ENCODE measurements at regions not wholly inside any gene's neighbourhood (a gene's known extent, or its start where the extent isn't known, plus 50 kb on each side); places are given as distances from the start of the nearest gene placed in this dataset.

DNA sequence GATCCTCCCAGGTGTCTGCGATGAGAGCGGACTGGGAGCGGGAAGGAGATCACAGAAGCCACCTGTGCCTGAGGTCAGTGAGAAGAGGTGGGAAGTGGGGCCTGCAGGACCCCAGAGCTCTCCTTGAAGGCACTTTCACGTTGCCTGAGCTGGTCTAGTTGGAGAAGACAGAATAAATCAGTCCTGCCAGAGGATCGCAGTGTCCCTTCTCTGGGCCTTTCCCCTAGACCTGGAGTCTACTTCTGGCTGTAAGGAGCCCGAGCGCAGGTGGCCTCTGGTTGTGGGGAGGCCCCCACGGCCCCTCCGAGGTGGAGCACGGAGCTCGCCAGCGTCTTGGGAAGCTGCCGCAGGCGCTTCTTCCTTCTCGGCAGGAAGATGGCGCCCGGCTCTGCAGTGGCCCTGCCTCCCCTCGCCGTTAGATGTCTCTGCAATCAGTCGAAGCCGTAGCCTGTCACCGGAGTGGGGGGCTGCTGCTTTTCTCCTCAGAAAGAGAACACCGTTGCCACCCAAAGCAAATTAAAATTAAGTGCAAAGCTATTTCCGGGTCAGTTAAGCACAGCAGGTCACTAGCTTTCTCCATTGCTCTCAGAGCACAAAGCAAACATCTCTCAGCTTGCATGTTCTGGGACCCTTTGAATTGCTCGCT, 212.0 kb upstream of the MYT1L start:
- TF ChIP-seq, protein P1, sequence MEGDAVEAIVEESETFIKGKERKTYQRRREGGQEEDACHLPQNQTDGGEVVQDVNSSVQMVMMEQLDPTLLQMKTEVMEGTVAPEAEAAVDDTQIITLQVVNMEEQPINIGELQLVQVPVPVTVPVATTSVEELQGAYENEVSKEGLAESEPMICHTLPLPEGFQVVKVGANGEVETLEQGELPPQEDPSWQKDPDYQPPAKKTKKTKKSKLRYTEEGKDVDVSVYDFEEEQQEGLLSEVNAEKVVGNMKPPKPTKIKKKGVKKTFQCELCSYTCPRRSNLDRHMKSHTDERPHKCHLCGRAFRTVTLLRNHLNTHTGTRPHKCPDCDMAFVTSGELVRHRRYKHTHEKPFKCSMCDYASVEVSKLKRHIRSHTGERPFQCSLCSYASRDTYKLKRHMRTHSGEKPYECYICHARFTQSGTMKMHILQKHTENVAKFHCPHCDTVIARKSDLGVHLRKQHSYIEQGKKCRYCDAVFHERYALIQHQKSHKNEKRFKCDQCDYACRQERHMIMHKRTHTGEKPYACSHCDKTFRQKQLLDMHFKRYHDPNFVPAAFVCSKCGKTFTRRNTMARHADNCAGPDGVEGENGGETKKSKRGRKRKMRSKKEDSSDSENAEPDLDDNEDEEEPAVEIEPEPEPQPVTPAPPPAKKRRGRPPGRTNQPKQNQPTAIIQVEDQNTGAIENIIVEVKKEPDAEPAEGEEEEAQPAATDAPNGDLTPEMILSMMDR (IDR thresholded peaks at IDR 0.05; ENCODE audit: low read length), result no peak
- TF ChIP-seq EZH2phosphoT487 (IDR thresholded peaks at IDR 0.05; ENCODE audit: low read length) (no peak), EZH2 (optimal IDR thresholded peaks at IDR 0.05; ENCODE audit: low read depth, low read length) (no peak)

Data from MM.1S (cell line).